Endothelial cell of umbilical vein (primary cell): ENCODE measurements at regions not wholly inside any gene's neighbourhood (a gene's known extent, or its start where the extent isn't known, plus 50 kb on each side); places are given as distances from the start of the nearest gene placed in this dataset.

Experiments
- CTCF ChIP-seq, 2 donors: IDR thresholded peaks; 1 replicate in 1 of 2; 2 replicates in 1 of 2; pipeline ENCODE4 v1.5.1; 2011; ENCODE audit warnings: low read length in 2 of 2, mild to moderate bottlenecking in 2 of 2, moderate library complexity in 2 of 2, control low read depth in 1 of 2, inconsistent platforms in 1 of 2, low read depth in 1 of 2; ENCODE audit not compliant: insufficient read depth in 1 of 2; ENCODE audit errors: extremely low read depth in 1 of 2
- EZH2 ChIP-seq: IDR thresholded peaks from 2 replicates; pipeline ENCODE4 v1.6.1; 2012; ENCODE audit warnings: borderline replicate concordance, low read depth, mild to moderate bottlenecking, moderate library complexity, low read length, inconsistent platforms; ENCODE audit not compliant: severe bottlenecking
- GATA2 ChIP-seq: IDR thresholded peaks from 2 replicates; pipeline ENCODE4 v1.7.0; 2011; ENCODE audit warnings: low read depth, mild to moderate bottlenecking, moderate library complexity, mixed read lengths, low read length; ENCODE audit not compliant: insufficient read length, insufficient read depth
- POLR2A ChIP-seq: IDR thresholded peaks from 2 replicates; pipeline ENCODE4 v1.6.1; 2012; ENCODE audit warnings: low read depth, mild to moderate bottlenecking, control low read depth, low read length
- POLR2AphosphoS5 ChIP-seq: IDR thresholded peaks from 2 replicates; pipeline ENCODE4 v1.6.1; 2012; ENCODE audit warnings: low read depth, mild to moderate bottlenecking, control low read depth, low read length, moderate library complexity; ENCODE audit not compliant: insufficient read depth

DNA sequence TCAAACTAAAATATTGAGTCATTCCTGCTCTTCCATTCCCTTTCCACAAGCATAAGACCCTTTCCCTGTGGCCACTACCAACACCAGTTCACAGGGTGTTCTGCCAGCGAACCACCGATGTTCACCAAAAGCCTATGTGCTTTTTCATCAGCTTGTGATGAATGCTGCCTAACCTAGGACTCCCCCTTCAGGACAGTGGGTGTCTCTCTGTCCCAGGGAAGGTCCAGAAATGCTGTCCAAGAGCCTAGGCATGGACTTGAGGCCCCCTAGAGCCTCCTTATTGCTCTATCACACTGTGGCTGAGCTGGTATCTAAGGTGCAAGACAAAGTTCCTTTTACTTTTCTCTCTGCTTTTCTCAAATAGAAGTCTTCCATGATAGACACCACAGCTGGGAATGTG is 1015.6 kb downstream of the PCDH19 start:
- no peak for TF ChIP-seq POLR2A
- TF ChIP-seq EZH2 = no peak
- TF ChIP-seq CTCF (IDR thresholded peaks at IDR 0.05; ENCODE audit: extremely low read depth in 1 of 2, insufficient read depth in 1 of 2, low read depth in 1 of 2, low read length in 2 of 2) = no peak
- no peak for TF ChIP-seq POLR2AphosphoS5
- TF ChIP-seq GATA2 = no peak
